GM19351 (cell line): ENCODE measurements at regions not wholly inside any gene's neighbourhood (a gene's known extent, or its start where the extent isn't known, plus 50 kb on each side); places are given as distances from the start of the nearest gene placed in this dataset.
"Not testable (repeated sequence)": the region's sequence is repeated elsewhere in the genome, so short reads cannot be mapped to it uniquely, and the experiment has no call there.

Experiments used
- ATAC-seq: cut with Tn5 transposase; IDR thresholded peaks from one replicate; pipeline ENCODE4 v1.9.1; 2021; ENCODE audit warnings: mild to moderate bottlenecking, moderate library complexity; ENCODE audit not compliant: unreplicated experiment

DNA sequence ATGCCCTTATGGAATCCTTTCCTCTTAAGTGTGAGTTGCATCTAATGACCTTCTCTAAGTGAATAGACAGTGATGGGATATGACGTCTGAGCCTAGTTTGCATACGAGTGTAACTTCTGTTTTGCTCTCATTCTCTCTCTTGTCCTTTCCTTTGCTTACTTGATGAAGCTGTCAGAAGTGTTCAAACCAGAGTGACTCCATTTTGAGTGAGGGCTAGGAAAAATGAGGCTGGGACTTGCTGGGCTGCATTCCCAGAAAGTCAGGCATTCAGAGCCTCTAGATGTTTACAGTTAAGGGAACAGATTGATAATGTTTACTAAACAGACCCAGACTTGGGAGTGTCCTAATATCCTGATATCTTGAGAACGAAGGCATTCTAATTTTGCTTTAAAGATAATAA, 311.2 kb upstream of the SOX4 start:
- ATAC-seq, result not testable (repeated sequence)

DNA sequence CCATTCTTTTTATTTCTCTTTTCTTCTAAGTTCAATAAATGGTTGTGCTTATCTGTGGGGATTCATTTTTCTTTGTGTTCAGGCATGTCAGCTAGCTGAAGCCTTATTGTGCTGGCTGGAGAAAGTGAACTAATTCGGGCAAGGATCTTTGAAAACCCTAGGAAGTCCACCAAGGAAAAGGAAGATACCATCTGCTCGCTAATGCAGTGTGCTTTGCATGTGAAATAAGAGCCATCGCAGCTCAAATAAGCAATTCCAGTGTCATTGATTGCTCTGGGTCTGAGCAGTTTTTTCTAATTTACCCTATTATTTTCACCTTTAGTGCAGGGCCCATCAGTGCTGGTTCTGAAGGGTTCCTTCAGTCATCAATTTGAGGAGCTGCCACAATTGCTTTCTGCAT, 309.4 kb upstream of the SOX4 start:
- no peak for ATAC-seq

DNA sequence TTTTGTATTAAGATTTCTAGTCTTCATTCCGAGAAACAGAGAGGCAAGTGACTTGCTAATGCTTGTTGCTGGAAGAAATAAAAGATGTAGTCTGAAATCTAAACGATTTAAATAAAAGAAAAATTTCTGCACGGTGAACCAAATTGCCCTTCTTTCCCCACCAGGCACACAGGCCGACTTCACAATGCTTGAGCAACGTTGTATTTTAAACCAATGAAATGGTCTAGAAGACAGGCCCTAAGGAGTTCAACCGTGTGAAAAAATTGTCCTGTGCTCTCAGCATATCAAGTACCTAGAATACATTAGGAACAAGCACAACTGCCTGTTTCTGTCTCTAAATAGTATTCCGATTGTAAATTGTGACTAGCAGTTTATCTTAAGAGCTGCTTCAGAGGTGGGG, 308.8 kb upstream of the SOX4 start:
- no peak for ATAC-seq

DNA sequence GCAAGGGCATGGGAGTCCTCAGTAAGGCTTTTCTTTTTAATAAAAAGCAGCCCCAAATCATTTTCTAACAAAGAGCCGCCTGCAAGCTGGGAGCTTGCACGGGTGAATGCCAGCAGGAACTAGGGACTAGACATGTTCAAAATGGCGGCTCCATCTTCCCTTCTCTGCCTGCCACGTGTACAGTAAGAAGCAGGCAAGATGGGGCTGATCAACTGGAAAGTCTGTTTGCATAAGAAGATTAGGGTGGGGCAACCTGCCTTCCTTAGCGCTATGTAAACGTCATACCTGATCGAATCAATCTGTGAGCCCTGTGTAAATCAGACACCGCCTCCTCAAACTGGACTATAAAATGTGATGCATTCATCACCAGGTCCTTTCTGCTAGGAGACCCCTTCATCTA, 299.4 kb upstream of the SOX4 start:
- no peak for ATAC-seq

DNA sequence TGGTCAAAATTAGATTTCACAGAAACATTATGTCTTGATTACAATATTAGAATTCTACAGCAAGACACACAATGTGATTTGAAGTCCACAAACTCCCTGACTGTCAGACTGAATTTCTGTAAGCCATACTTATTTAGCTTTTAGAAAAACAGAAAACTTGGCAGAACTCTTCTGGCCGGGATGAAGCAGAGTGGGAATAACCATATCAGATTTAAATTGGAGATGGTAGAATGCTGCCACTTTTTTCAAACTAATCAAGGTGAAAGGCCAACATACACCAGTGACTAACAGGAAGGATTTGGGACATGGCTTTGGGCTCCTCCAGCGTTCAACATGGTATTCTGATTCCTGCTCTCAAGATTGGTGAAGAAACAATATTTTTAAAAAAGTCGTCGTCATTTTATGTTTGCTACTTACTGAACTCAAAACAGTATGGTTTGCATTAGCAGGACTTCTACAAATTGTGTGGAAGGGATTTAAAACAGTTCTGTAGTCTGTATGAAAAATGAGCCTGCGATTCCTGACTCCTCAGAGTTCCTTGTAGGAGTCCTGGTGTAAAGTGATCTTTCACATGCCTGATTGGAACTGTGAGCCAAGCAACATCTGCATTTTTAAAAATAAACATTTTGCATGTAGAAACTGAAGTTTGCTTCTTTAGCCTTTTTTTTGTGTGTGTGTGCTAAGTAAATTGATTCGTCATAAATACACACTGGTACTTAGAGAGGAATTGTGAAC, 297.9 kb upstream of the SOX4 start:
- no peak for ATAC-seq

DNA sequence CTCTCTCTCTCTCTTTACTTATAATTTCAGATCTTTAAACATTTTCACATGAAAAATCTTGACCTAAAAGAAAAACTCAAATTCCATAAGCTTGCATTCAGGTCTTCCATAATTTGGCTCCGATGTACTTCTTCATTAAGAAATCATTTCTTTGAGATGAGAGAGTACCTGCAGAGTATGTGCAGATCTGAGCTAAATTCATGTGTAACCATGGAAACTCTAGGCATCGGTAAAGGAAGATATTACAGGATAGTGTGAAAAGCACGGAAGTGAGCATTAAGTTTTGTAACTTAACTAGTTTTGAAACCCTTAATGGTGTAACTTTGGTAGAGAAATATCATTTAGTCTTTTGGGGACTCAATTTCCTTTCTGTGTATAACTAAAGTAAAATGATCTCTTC, 295.9 kb upstream of the SOX4 start:
- ATAC-seq, result no peak

DNA sequence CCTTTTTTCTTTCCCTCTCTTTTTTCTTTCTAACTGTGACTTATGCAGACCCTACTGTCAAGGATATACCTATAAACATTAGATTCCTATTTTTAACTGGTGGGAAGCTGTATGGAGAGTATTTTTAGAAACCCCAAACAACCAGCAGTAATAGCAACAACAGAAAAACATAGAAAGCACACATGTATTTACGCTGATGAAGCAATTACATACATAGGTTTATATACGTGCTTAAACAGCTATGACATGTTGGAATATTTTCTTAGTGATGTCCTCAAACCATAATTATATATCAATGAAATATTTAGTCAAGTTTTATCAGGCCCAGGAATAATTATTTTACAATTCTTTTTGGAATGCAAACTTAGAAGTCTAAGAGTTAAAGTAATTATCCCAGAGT, 294.3 kb upstream of the SOX4 start:
- no peak for ATAC-seq

DNA sequence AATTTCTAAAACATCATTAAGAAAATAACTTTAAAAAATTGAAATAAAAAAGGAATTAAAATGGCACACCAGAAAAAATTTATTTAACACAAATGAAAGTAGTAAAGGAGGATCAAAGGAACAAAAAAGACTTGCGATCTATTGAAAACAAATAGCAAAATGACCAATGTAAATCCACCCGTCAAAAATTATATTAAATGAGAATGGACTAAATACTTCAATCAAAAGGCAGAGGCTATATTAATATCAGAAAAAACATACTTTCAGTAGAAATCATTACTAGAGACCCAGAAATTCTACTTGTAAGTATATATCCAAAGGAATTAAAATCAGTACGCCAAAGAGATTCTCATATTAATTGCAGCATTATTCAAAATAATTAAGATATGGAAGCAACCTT, 293.1 kb upstream of the SOX4 start:
- no peak for ATAC-seq

DNA sequence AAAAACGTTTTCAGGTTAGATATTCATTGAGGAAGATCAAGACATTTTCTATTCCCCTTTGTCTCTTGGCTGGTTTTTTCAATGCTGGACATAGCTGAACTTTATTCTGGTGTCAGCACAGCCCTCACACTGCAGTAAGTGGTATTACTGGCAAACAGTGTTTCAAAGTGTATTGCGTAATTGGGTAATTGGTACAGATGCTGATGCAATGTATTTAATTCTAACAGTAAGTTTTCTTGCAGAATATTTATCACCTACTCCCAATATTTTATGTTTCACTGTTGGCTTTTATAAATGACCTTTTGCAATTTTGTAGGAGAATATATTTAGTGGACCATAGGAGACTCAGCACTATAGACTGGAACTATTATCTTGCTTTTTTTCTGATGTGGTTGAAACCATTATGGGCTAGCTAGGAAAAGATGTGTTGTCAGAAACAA, 287.6 kb upstream of the SOX4 start:
- no peak for ATAC-seq

DNA sequence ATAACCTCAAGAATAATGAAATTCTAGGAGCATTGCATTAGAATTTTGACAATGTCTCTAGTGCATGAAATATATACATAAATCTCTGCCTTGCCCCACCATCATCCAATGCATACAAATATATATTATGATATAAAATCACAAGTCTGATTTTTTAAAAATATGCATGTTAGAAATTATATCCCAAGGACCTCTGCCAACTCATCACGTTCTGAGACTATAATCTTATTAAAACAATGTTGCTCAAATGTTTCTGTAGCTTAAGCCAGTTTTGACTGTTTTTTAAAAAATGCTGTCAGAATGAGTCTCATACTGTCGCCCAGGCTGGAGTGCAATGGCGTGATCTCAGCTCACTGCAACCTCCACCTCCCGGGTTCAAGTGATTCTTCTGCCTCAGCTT, 287.0 kb upstream of the SOX4 start:
- no peak for ATAC-seq

DNA sequence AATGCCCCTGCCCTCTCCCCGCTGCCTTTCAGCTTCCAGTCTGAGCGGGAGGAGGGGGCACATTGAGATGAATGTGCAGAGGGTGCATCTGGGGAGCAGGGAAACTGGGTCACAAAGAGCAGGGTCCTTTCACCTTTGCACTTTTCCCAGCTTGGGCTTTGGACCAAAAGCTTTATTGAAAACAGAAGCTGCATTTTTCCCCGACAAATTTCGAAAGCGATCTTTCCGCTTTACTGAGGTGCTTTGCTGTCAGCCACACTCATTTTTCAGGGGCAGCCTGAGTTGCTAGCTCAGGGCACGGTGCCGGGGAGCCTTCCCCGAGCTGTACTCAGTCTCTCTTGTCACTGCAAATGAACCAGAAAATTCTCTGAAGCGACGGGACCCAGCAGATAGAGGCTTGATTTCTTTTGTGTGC, 283.7 kb upstream of the SOX4 start:
- ATAC-seq, result no peak

DNA sequence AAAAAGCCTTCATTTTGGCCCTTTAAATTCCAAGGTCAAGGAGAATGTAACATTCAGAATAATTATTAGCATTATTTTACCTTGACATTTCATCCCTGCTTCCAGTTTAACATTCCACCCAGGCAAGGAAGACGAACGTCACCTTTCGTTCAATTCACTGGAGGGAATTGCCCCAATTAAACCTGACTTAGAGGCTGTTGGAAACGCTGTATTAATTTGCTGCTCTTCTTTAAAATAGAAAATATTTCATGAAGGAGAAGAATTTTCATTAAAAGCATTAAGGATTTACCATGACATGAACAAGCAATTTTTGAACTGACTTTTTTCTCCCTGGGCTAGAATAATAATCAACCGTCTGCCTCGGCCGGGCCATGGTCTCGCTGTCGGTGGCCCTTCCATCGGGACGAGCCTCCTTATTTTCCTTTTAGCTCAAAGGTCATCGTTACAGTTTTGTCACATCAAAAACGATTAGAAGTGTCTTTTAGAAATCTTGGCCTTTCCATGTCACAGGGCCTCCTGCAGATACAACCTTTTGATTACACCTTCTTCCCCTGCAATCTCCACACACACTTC, 282.9 kb upstream of the SOX4 start:
- no peak for ATAC-seq

DNA sequence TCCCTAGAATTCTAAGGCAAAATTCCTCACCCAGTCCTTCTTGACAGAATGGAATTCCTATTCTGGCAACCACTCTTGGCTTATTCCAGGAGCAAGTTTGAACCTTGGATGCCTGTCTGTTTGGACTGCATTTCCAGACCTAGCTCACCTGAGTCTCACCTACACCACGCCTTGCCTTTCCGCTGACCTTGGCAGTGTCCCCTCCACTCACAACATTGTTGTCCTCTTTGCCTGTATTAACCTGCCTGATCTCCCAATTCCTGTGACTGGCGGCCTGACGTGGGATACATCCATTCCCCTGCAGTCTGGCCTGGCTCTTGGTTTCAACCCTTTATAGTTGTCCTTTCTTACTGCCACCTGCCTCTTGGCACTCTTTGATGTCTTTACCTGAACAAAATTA, 281.4 kb upstream of the SOX4 start:
- ATAC-seq, result no peak

DNA sequence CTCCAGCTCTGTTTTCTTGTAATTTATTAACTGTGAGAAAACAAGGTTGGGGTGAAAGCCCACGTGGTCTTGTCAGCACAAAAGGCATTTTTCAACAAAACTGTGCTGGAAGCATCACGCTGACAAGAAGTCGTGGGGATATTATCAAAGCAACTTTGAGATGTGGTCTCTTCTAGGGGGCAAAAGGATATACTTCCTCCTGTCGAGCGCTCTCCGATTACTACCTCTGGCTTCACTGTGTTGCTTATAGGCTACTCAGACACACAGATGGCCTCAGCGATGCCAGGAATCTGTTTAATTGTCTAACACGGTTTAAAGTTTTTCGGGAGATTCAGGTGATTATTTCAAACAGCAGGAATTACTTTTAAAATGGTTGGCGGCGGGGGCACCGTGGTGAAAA, 275.9 kb upstream of the SOX4 start:
- no peak for ATAC-seq

DNA sequence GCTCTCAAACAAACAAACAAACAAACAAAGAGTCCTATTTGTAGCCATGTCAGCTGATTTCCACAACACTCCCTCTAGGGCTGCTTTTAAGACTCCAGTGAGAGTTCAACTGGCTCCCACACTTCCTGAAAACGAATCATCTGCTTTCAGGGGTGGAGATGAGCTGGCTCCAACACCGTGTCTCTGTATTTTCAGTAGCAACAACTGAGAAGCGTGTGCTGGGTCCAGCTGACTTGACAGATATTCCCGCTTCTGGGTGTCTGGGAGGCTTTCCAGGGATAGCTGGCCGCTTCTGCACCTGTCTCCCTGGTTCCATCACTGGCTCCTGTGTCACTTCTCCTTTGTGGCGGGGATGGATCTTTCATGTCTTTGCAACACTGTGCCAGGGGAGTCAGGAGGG, 272.5 kb upstream of the SOX4 start:
- no peak for ATAC-seq

DNA sequence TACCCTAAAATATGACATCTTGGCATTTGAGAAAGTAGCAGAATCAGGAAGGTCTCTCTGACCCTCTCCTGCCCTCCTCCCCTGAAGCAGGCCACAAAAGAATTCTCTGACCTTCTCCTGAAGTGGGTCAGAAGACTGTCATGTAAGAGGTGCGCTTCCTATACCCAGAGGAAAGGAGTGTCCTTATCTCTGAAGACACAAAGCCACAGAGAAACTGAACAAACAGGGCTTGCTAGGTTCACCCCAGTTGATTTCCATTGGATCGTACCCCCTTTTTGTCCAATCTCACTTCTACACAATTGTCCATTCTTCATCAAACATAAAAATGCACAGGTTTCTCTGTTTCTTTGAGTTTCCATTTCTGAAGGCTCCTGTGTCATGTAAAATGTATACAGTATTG, 272.0 kb upstream of the SOX4 start:
- no peak for ATAC-seq

DNA sequence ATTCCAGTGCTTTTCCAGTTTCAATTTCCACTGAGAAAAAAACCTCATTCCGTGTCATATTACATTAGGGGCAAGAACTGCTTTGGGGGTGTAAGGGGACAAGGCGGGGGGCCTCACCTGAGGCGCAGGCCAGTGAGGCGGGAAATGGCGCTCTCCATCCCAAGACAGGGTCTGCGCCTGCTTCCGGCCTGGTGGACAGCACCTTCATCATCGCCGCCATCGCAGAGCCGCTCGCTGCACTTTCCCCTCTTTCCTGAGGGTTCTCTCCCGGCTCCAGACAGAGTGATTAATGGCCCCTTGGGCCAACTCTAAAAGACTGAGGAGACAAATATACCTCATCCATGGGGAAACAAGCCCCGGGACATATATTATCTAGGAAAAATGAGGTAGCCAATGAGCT, 270.0 kb upstream of the SOX4 start:
- ATAC-seq, result no peak

DNA sequence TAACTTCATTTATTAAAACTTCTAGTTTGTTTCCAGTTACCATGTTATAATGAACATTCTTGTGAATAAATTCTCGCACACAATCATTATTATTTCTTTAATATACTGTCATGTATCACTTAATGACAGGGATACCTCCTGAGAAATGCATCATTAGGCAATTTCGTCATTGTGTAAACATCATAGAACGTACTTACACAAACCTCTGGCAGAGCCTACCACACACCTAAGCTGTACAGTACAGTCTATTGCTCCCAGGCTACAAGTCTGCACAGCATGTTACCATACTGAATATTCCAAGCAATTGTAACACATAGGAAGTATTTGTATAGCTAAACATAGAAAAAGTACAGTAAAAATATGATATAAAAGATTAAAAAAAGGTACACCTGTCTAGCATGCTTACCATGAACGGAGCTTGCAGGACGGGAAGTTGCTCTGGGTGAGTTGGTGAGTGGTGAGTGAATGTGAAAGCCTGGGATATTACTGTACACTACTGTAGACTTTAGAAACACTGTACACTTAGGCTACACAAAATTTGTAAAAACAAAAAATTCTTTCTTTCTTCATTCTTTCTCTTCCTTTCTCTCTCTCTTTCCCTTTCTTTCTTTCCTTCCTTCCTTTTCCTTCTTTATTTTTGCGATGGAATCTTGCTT, 268.2 kb upstream of the SOX4 start:
- ATAC-seq, result no peak

DNA sequence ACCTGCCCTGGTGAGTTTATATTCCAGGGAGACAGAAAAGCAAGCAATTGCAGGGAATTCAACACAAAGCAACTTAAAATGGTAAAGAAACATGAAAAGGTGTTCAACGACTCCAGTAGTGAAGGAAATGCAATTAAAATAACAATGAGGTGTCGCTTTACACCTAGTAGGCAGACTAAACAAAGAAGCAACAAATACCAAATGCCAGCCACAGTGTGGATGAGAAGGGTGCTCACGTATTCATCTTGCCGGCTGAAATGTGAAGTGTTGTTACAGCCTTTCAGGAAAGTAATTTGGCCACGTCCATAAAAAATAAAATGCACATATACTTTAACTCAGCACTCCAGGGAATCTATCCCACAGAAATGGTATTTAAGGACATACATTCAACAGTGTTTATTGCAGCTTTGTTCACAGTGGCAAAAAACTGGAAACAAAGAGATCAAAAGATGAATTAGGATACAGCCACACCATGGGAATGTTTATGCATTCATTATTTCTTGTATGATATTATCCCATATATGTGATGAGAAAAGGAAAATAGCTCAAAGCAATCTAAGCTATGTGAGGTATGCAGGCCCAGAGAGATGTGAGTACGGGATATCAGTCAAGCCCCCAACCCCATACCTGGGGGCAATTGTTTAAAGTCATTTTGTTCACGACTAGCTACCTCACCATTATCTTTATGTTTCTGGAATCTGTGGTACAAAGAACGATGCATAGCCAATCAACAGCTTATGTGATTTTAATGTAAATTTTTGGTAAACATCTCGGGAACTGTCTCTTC, 266.0 kb upstream of the SOX4 start:
- ATAC-seq, result no peak

DNA sequence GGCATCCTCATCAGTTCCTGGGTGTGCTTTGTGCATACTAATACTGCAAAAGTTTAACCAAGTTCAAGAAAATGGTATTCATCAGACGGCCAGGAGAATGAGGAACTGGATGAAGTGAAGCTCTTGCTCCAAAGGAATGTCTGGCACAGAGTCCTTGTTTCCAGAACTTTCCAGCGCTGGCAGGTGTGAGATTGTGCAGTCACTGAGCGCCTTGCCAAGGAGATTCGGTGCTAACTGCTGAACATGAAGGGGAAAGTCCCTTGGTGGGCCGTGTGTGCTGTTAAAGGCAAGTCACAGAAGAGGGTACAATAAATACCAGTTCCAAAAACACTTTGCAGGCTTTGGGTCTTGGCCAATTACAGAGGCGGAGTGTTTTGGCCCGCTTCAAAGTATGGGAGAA, 262.3 kb upstream of the SOX4 start:
- ATAC-seq, result no peak

DNA sequence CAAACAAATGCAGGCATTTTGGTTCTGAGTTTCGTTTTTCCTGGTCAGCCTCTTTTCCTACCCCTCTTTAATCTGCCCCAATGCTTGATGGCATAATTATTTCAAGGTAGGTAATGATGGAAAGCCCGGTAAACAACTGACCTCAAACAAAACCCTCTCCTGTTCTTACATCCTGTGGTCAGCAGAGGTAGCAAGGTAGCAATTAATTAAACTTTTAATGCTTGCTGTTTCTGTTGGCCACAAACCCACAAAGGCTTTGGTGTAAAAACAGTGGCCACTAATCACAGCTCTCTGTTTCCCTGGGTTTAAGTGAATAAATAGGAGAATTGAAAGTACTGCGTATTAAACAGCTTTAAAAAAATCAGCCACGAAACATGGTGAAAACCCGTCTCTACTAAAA, 261.5 kb upstream of the SOX4 start:
- ATAC-seq, result no peak

DNA sequence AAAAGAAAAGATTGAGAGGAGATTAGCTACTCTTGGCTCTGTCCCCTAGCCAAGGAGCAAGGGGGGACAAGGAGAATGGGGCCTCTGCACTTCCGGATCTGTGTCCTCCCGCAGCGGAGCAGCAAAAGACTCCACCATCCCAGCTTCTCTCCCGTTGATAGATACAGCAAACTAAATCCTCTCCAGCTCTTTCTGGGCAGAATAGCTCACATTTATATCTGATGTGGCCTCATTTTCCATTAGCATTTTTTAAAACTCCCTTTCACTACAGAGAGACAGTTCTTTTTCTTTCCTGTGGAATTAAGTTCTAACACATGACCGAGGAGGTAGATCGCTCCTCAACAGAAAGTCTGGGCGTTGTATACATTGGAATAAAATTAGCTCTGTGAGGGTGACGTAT, 260.9 kb upstream of the SOX4 start:
- no peak for ATAC-seq
